ENCODE measurements at regions not wholly inside any gene's neighbourhood (a gene's known extent, or its start where the extent isn't known, plus 50 kb on each side); places are given as distances from the start of the nearest gene placed in this dataset.
"Not testable (repeated sequence)": the region's sequence is repeated elsewhere in the genome, so short reads cannot be mapped to it uniquely, and the experiment has no call there.

DNA sequence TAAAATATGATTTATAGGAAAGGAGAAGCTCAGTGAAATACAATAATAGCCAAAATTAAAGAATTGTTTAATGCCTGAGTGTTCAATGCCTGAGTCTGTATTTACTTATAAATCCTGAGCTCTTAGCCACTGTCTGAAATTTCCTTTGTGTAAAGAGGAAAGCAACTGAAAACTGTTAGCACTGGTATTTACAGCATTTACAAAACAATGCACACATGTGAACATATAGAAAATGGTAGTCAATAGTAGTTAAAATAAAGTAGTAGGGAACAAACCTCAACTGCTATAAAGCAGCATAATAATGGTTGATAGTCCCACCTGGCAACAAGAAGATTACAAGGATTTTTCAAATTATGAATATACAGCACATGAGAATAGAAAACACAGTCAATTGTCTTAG is 1137.1 kb upstream of the ATXN8OS start:
- DNase-seq (ENCODE audit: low read depth, low spot score), result no peak

DNA sequence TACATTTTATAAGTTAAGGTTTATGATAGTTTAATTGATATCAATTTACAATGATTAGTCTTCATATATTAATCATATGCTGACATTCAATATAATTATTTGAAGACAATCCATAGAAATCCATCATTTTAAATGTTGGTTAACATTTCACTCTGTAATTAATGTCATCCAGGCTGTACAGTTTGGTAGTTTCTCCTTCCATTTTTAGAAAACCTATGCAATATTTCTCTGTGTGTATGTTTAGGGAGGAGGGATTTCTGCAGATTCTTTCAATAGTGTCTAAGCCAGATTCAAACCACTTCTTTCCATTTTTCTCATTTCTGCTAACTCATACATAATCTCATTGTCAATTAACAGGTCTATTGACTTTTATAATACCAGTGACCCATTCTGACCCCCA is 1159.0 kb upstream of the ATXN8OS start:
- no peak for DNase-seq (ENCODE audit: low read depth, low spot score)

DNA sequence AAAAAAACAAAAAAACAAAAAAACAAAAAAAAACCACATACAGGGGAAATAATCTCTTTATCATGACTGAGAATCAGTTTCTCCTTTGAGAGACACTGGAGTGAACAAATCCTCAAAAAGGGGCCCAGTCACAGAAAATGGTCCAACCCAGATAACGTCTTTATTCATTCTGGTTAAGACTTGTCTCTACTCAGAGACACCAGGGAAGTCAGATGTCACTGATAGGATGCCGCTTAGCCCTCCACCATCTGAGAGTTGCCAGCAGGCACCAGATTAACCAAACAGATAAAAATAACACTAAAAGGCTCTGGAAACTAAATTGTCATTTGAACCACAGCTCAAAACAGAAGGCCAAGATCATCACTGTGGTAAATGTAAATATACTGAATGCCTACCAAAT is 1163.4 kb upstream of the ATXN8OS start:
- no peak for DNase-seq (ENCODE audit: low read depth, low spot score)

DNA sequence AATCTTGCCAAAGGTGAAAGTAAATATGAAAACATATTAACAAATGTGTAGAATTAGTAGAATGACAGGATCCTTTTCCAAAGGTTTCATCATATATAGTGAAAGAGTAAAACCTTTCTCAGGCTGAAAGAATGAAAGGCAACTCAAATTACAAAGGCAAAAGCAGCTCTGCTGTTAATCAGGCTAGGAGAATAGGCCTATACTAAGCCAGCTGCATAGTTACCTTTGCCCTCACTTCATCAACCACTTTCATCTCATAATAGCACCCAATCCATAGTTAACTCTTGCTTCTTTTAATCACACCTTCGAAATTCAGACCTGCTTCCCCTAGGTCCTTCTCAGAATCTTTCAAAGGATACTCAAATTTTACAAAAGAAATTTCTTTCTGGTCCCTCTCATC is 1167.6 kb upstream of the ATXN8OS start:
- DNase-seq (ENCODE audit: low read depth, low spot score), result no peak

DNA sequence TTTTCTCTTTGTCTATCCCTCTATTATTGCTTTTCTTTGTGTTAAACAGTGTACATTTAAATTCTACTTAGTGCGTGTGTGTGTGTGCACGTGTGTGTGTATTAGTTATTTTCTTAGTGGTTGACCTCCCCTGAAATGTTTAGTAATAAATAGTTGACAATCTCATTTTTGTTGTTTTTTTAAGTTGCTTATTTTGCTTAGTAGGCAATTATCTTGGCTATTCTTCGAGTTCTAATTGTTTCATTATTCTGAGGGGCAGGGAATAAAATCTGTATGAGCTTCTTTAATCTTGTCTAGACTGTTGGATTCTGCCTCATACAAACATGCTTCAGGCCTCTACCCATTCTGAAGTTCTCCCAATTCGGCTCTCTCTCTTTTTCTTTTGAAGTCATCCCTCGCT is 1169.0 kb upstream of the ATXN8OS start:
- DNase-seq (ENCODE audit: low read depth, low spot score), result no peak

DNA sequence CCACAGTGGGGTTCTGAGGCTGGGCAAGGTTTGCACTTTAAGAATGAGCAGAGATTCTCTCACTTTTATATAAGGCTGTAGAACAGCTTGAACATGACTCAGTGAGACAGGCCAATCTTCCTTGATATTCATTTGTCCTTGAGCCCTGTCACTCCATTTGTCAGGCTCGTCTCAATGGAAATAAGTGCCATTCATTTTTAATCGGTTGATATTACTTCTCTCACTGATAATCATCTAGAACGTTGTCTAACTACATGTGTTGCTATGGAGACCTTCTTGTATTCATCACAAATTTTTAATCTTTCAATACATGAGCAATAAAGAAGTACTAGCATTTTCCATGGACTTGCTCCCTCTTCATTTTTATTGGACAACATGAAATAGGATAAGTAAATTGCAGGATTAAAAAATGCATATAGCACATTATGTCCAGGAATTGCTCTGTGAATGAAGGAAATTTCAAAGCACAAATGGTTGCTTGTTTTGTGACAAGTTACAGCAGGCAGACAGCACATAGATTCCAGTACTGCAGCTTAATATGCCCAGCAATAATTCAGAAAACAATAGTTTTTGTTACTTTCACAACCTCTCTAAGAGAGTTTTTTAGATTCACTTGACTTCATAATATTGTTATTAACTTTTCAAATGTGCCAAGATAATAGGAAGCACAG is 1178.4 kb upstream of the ATXN8OS start:
- no peak for DNase-seq (ENCODE audit: low read depth, low spot score)

DNA sequence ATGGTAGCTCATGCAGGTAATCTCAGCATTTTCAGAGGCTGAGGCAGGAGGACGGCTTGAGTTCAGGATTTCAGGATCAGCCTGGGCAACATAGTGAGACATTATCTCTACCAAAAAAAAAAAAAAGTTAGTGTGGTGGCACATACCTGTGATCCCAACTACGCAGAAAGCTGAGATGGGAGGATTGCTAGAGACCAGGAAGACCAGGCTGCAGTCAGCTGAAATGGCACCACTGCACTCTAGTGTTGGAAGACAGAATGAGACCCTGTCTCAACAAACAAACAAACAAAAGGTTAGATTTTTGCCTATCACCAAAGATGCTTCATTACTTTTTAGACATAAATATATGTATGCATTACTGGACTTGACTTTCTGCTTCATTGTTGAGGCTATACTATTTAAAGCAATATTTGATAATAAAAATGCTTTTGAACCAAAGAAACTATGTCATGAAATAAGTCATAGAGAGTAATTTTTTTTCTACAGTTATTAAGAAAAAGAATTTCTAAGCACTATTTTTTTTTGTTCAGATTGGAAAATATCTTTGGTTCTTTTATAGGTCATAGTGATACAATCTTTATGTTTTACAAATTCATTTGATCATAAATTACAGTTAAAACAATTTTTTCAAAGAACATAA is 1180.1 kb upstream of the ATXN8OS start:
- no peak for DNase-seq (ENCODE audit: low read depth, low spot score)

DNA sequence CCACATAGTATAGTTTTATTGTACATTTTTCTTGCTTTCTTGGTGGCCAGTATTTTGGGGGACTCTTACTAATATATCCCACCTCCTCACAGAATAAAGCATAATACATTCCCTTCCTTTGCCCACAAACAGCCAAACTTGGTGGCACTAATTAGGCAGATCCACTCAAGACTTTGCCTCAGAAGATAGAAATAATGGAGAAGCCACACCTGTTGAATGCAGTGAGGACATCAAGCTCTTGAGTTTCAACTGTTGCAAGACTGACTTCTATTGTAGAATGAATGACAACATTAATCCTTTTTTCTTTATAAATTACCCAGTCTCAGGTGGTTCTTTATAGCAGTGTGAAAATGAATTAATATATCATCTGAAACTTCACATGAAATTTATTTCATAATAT is 1183.6 kb upstream of the ATXN8OS start:
- DNase-seq (ENCODE audit: low read depth, low spot score), result no peak

DNA sequence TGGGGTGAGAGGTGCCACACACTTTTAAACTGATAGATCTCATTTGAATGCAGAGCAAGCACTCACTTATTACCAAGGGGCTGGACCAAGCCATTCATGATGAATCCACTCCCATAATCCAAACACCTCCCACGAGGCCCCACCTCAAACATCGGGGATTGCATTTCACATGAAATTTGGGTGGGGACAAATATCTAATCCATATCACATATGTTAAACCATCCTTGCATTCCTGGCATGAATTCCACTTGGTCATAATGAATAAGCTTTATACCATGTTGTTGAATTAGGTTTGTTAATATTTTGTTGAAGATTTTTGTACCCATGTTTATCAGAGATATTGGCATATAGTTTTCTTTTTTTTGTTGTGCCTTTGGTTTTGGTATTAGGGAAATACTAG is 1198.7 kb upstream of the ATXN8OS start:
- DNase-seq (ENCODE audit: low read depth, low spot score), result no peak

DNA sequence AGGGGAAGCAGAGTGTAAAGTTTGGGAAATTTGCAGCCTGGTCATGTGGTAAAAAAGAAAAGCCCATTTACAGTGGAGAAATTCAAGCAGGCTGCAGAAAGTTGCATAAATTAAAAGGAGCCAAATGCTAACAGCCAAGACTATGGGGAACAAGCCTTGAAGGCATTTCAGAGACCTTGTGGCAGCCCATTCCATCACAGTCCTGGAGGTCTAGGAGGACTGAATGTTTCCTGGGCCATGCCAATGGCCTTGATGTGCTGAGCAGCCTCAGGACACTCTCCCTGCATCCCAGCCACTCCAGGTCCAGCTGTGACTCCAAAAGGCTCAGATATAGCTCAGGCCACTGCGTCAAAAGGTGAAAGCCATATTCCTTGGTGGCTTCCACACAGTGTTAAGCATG is 1202.4 kb upstream of the ATXN8OS start:
- no peak for DNase-seq (ENCODE audit: low read depth, low spot score)

DNA sequence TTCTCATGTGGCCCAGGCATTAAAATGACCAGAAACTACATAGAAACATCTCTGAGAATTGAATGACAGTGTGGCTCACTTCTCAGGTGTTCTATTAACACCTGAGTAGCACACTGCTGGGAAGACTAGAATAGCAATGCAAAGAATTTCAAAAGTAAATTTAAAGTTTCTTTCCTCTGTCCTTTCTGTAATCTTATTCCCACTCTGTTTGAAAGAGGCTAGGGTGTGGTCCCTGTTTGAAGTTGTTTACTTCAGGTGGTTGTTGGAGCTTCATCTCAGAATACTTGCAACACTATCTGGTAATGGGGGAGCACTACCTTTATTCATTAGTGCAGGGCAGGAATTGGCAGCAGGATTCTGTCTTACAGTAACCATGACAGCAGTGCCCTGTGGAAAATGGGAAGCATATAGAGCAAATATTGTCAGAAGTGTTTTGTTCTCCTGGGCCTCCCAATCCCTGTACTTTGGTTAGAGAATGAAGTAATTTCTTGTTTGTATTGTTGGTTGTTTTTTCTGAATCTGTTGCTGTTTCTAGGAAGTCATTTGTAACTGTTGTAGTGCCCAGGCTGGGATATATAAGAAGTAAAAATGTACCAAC is 1210.2 kb upstream of the ATXN8OS start:
- no peak for DNase-seq (ENCODE audit: low read depth, low spot score)

DNA sequence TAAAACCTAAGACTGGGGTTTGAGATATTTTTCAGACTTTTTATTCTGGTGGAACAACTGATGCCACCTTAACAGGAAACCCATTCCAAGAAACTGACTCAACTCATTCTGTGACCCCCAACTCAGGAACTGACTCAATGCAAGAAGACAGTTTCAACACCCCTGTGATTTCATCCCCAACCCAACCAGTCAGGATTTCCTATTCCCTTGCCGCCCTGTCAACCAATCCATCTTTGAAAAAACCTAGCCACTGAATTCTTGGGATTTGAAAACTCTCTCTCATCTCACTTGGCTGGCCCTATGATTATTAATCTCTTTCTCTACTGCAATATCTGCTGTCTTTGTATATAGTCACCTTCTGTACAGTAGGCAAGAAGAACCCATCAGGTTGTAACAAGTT is 1211.9 kb upstream of the ATXN8OS start:
- no peak for DNase-seq (ENCODE audit: low read depth, low spot score)

DNA sequence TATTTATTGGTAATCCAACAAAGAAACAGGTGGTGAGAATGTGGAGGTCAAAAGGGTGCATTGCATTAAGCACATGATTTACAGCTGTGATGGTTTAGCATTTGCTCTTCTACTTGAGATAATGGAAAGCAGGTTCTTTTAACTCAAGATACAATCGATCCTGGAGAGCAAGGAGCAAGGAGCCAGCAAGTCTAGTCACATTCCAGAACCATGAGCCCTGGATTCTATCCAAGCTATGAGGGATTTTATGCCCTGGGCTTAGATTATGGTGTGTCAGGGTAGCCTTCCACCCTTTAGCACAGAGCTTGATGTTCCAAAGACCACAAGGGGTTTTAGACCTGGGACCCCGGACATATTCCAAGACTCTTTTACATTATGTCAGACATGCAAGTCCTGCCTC is 1213.9 kb upstream of the ATXN8OS start:
- DNase-seq (ENCODE audit: low read depth, low spot score), result not testable (repeated sequence)

DNA sequence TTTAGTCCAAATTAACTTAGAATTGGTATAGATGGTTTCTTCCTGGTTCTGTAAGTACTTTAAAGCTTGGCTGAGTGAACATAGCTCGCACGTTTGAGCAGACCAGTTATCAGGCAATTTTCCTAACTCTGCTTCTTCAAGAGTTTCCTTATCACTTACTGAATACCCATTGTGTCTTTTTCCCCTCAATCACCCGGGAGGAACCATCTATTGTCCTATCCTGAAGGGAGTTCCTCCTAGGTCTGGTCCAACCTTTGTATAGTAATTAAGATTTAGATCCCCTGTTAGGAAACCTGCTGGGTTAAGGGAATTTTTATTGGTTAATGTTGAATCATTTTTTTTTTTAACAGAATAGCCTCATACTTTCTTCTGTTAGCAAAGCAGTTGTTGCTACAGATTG is 1215.0 kb upstream of the ATXN8OS start:
- not testable (repeated sequence) for DNase-seq (ENCODE audit: low read depth, low spot score)

DNA sequence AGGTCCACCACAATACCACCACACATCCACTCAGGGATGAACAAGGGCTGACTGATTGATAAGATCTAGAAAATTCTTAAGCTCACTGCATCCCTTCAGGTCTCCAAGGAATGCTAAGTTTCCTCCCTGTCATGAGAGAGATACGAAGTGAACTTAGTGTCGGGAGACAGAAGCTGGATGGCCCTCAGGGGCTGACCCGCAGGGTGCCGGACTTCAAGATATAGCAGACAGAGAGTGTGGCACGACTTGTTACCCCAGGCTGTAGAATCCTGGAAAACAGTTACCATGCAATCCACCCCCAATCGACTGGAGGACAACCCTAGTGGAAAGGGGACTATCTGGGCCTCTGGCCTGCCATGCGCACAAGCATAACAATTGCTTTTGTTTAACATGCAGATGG is 1217.5 kb upstream of the ATXN8OS start:
- DNase-seq (ENCODE audit: low read depth, low spot score), result not testable (repeated sequence)

DNA sequence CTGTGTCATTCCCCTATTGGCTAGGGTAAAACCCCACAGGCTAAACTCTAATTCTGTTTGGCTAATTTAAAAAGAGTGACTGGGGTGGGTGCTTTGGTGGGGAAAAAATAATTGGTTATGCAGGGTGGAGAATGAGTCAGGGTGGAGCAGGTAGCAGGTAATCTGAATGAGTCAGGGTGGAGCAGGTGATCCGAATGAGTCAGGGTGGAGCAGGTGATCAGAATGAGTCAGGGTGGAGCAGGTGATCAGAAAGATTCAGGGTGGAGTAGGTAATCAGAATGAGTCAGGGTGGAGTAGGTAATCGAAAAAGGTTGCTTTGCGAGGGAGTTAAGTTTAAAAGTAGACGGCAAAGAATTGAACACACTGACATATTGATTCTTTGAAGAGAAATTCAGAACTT is 1218.8 kb upstream of the ATXN8OS start:
- DNase-seq (ENCODE audit: low read depth, low spot score), result no peak

DNA sequence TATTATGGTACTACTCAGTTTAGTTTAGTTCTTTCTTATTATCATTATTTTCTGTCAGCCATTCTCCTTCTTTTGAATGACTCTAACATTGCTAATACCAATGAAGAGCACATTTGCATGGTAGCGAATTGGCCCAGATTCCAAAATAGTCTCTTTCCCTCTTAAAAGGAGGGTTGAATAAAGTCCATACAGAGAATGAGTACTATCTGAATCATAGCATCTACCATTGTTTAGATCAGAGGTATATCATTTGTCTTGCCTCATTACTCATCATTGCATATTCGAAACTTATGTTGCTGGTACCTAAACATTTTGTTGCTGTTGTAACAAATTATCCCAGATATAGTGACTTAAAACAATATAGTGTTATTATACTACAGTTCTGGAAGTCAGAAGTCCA is 1235.3 kb upstream of the ATXN8OS start:
- no peak for DNase-seq (ENCODE audit: low read depth, low spot score)

DNA sequence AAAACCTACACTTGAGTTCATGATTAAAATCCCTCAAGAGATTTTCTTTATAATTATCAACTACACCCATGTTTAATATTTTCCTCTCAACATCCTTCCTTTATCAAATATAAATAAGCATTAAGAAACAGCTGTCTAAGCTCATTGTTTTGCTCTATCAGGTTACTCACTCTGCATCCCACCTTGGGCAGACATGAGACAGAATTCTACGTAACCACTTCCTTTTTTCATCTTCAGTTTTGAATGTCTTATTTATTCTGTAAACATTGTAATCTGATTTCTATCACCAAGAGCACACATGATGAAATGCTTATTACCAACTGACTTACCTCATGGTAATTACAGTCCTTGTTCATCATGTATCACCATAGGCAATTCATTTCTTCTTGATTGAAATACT is 1256.6 kb upstream of the ATXN8OS start:
- DNase-seq (ENCODE audit: low read depth, low spot score), result no peak

DNA sequence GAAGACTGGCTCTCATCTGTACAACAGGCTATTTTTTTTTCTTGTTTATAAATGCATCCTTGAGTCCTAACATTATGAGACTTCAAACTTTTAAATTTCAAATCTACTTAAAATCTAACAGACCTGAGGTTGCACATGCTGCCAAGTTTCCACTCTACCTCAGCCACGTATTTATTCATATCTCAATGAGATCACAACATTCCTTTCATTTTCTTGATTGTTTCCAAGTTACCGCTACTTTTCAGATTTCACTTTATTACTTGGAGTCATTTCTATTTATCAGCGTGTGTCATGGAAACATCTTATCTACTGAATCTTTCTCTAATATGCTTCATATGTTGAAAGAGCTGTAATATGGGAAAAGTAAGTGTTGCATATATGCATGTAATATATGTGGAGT is 1257.5 kb upstream of the ATXN8OS start:
- no peak for DNase-seq (ENCODE audit: low read depth, low spot score)

DNA sequence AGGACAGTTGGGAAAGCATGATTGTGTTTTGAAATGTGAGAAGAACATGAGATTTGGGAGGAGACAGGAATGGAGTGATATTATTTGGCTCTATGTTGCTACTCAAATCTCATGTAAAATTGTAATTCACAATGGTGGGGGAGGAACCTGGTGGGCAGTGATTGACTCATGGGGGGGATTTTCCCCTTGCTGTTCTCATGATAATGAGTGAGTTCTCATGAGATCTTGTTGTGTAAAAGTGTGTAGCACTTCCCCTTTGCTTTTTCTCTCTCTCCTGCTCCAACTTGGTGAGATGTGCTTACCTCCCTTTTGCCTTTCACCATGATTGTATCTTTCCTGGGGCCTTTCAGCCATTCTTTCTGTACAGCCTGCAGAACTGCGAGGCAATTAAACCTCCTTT is 1261.0 kb upstream of the ATXN8OS start:
- DNase-seq (ENCODE audit: low read depth, low spot score), result no peak

DNA sequence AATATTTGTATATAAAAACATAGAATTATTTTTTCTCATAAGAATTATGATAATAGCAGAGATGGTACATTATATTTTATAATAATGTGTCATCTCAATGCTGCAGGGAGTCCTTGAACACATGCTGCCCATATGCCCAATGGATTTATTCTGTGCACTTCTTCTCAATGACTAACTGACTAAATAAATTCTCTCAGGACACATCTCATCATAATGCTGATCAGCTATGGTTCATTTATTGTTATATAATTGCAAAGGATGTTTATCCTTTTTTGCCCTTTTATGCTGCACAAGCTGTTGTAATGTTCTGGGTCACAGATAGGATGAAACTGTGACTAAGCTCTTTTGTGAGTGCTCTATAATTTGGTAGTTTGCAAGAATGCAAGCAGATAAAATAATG is 1273.3 kb upstream of the ATXN8OS start:
- DNase-seq (ENCODE audit: low read depth, low spot score), result no peak

DNA sequence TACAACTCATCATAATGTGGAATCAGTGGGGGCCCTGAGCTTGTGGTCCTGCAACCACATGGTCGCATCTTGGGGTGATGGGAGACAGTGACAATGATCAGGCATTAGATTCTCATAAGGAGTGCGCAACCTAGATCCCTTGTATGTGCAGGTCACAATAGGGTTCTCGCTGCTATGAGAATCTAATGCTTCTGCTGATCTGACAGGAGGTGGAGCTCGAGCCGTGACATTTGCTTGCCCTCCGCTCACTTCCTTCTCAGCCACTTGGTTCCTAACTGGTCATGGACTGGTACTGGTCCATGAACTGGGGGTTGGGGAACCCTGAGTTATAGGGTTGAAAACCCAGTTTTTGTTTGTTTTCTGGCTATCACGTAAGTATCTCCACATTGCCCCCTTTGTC is 1290.9 kb upstream of the ATXN8OS start:
- DNase-seq (ENCODE audit: low read depth, low spot score), result no peak

DNA sequence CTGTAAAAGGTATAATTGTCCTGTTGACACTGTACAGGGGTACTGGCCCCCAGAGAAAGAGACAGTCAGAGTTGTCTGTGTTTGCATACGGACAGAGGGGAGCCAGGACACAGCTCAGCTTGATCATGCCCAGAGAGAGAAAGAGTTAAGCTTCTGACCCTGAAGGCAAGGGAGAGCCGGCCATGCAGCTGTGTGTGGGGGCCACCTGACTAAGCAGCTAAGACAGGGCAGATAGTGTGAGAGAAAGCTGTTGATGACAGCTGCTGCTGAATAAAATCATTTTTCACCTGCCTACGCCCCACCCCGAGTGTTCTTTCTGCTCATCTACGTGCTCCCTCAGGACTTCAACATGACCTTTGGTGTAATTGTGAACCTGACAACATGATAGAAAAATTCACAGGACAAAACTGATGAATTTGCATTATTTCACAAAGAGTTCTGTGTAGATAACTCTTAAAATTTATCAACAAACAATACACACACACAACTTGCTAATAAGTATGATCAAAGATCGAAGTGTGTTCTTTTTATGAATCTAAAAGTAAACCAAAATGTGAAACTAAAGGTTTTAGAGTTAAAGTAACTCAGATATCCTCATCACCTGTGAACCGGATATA is 1294.3 kb upstream of the ATXN8OS start:
- no peak for DNase-seq (ENCODE audit: low read depth, low spot score)

Measured in brain pericyte (primary cell).